Islet of Langerhans (tissue), 1 donor: ENCODE measurements at regions not wholly inside any gene's neighbourhood (a gene's known extent, or its start where the extent isn't known, plus 50 kb on each side); places are given as distances from the start of the nearest gene placed in this dataset.
"Not testable (repeated sequence)": the region's sequence is repeated elsewhere in the genome, so short reads cannot be mapped to it uniquely, and the experiment has no call there.

Experiments used
- FAIRE-seq: peaks from one replicate; lab custom pipeline; 2011; peaks lifted over from hg19 to GRCh38; lab: Jason Lieb, UNC

DNA sequence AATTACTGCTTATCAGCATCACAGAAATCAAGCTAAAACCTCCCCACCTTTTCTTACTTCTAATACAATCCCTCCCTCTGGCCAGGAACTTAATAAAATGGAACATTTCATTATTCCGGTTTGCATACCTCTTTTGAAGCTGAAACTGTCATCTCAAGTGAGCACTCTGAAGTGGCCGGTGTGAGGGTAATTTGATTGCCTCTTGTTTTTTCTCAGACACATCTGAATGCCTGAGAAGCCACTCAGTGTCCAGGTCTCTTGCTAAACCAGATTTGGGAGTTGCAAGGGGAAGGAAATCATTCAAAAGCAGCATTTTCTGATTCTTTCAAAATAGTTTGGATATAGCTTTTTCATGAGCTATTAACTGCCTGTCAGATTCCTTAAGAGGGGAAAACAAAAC lies 190.3 kb downstream of the C1D start:
- no peak for FAIRE-seq

DNA sequence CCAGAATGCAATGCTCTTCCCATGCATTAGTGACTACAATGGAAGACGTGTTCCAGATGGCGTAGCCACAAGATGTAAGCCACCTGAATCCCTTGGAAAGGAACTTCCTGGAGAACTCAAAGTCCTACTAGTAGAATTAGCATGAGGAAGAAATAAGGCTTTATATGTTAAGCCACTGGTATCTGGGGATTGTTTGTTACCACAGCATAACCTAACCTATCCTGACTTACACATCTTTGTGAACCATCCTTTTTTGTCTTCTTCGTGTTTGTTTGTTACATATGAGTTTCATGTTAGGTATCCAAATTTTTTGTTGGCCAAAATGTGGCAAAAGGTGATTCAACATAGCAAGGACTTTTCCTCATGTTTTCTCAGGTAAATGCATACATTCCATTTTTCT lies 188.9 kb downstream of the C1D start:
- FAIRE-seq, result no peak

DNA sequence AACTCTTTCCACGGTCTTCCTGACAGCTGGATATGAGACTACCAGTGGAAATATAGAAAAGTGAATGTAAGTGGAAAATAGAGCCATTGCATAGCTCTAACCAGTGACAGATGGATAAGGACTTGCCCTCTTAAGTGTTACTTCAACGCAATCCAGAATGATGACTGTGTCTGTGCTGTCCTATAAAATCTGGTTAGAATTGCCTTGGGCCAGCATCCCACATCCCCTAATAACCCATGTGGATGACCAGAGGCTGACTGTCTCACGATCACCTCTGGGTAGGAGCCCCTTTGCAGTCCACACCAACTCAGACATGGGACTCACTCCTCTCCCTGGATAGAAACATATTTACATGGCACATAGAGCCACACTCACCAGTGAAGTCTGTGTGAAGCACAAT lies 186.6 kb downstream of the C1D start:
- FAIRE-seq, result no peak

DNA sequence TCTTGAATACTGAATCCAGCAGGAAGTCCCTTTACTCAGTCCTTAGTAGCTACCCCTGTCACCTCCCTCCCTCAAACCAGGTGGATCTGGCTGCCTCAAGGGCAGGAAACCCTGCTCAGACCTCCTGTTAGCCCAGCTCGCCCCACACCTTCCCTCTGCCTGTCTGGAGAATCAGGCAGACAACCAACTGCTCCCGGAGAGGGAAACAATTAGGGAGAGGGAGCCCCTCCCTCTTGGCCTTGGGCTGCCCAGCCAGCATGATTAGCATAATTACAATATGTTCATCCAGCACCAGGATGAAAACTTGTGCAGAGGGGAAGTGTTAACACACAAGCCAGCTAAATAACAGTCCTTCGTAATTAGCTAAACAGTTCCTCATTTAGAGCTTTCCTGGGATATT lies 185.5 kb downstream of the C1D start:
- no peak for FAIRE-seq

DNA sequence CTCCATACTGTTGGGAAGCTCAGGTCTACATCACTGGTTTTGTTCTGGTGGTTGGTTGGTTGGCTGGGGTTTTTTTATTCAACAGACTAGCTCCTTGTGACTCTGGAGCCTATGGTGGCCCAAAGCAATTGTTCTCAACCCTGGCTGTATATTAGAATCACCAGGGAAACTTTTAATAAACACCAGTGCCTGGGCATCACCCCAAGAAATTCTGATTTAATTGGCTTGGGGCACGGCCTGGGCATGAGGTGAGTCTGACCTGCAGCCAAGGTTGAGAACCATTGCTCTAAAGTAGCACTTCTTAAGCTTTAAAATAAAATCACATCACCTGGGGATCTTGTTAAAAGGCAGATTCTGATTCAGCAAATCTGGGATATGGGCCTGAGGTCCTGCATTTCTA lies 184.1 kb downstream of the C1D start:
- no peak for FAIRE-seq

DNA sequence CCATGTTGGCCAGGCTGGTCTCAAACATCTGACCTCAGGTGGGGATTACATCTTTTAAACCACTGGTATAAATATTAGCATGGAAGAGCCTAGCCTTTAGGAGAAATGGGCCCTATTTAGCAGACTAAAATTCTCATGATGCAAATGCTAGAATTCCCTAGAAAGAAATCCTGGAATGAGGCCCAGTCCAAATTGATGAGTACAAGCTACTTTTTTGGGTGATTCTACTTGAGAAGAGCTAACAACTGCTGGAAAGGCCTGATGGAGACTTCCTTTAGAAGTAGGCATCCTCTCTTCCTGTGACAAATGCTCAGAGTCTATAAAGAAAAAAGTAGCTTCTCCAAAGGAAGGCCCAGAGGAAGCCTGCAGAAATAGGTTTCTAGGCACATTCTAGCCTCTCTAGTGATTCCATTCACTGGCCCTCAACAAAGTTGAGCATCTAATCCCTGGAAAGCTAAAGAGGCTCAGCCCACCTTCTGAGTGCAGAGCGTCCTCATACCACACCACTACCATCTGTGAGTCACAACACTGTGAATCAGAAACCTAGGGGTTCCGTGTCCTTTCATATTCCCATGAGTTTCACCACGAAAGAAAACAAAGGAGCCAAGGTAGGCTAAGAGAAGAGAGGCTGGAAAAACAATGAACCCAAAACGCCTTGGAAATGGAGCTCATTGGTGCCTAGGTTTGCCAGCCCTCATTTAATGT lies 183.1 kb downstream of the C1D start:
- no peak for FAIRE-seq

DNA sequence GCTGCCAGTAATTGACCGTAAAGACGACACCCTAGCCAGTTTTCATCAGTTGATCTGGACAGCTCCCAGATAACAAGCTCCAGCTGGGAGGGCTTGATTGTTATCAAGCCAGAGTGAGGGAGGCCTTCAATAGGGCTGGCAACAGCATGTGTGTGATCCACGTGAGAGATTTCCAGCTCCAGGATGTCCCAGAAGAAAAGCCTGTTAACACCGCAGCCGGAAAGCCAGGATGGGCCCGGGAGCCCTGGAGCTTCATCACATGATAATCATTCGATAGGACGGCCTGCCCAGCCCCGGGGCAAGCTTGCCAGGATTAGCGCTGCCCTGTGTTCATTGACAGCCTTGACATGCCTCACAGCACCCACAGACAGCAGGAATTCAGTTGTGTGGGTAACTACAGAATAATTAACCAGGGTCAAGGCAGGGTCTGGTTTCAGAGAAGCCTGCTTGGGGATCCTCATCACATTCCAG lies 182.5 kb downstream of the C1D start:
- FAIRE-seq, result no peak

DNA sequence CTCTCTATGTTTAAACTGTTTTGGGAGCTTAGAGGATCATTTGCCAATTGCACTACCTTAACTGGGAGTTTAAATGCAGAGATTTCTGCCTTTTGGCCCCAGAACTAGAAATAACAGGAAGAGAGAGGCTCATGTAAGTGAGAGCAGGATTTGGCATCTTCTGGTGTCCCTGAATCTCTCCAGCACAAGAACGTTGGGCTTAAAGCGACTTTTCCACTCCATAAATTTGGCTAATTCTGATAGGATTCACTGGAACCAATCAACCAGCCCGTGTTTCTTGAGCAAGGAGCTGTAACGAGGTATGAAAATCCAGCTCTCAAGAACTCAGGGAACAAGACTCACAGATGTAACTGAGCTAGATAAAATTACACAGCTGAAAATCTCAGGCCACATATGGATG lies 181.0 kb downstream of the C1D start:
- FAIRE-seq, result no peak

DNA sequence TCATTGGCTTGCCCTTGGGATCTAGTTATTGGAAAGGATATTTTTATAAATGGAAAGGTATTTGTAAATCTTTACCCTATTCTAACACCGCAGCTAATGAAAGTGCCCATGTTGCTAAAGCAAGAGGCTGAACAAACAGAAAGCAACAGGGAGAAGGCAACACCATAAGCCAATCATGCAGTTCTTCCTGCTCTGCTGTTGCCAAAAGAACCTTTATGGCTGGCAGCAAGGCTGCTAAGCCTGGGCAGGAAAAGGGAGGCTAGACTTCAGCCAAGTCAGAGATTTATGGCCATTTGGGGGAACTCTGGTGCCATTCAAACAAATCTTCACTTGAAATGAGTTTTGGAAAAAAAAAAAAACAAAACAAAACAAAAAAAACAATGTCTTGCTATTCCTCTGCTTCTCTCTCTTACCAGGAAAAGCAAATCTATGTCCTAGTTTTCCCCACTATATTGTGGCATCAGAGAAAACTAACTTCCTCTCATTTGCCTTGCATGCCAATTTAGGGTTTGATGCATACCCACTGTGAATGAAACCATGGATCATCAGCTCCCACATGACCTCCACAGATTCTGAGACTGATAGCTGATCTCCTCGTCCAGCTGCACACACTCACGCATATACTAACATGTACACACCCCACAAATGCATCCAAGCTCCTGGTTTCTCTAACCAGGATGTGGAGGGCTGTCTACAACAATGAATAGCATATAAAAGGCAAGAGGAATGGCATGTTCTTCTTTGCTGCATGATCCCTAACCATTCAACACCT lies 179.3 kb downstream of the C1D start:
- FAIRE-seq, result no peak

DNA sequence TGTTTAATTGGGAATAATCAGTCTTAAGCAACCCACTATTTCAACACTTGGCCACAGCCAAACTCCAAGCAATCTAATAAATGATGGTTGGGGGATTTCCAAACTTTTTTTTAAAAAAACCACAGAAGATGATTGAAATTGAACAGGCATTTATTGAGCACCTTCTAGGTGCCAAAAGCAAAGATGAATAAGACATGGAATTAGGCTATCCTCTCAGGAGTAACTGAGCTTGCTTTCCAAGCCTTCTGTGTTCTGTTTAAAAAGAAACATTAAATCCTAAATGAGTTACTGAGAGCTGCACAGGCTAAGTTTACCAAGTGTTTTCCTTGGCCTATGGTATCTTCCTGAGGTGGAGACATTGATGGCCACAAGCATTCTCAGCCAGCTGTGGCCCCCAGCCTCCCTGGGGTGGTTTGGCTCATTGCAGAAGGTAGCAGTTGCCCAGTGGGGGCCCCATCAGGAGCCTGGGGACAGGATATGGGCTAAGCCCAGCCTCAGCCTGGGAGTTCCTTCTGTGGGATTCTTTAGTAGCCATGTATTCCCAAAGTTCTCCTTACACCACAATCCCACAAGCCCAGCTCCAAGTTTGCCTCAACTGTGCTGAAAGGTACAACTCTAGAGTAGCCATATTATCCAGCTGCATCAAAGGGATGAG lies 174.3 kb downstream of the C1D start:
- FAIRE-seq, result no peak

DNA sequence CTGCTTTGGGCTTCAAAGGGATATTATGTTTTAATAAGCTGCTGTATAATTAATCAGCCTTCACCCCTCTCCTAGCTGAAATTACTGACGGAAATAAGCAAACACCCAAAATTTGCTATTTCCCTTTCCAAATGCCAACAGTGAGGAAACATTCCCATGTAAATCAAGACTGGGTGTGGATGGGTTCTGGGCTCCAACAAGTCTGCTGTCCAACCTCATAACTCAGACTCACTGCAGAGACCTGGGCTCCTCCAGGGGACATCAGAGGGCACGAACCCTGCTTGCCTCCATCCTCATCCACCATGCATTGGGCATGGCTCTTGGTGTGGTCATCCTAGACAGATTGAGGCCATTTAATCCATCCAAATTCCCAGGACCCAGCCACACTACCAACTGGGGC lies 173.7 kb downstream of the C1D start:
- FAIRE-seq, result no peak

DNA sequence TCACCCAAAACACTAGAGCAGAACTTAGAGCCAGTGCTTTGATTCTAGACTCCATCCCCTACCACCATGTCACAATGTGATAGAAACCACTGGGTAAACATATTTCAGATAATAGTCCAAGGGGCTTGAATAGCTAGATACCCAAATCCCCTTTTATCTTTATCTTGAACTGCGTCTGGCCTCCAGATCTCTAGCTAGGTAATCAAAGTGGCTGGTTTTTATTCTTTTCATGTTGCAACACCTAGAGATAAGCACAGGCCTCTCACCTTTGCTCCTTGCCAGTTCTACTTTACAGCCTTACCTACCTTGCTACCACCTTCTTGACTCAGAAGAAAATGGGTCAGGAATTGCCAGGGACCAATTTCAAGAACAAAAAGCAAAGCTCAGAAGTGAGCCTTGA lies 171.2 kb downstream of the C1D start:
- no peak for FAIRE-seq

DNA sequence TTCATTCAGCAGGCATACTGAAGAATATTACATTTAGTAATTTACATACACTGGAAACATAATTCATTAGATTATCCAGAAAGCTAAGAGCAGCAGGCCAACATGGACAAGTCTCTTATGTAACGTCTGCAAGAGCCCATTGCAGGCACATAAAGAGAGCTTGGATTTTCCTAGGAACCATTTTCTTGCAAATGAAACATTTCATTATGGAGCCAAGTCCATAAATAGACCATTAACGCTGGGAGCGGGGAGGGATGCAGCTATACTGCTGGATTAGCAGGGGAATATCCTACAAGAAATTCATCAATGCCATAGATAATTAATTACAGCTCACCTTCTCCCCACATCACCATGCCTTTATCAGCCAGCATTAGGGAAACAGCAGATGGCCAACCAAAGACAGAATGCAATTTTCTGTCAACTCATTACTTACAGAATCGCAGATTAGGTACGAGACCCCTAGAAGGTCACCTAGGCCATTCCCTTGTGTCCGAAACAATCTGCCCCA lies 170.4 kb downstream of the C1D start:
- FAIRE-seq, result no peak

DNA sequence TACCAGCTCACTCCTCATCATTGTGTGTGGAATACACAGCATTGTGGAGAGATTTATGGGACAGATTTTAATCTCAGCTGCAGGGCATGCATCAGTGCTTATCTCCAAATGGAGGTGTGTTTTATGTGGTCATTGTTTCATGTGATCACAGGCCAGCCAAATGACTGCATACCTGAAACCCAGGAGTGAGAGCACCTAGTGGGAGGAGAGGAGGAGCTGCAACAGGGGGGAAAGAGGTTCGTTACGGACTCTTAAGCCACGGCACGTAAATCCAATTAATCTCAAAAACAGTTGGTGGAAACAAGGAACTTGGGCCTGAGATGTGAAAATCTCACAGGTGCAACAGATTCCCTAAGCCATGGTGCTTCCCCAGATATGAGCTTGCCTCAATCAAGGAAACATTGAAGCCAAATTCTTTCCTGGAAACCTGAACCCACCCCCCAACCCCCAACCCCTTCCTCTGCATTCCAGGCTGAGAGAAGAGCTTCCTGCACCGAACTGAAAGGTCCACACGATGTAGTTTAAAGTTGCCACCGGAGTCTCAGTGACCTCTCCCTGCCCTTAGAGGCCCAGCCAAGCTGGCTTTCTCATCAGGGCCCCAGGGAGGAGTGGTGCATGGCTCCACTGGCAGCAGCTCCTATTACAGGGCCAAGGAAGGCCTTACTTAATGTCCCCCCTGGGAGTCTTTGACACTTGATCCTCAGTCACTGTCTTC lies 167.4 kb downstream of the C1D start:
- FAIRE-seq, result no peak

DNA sequence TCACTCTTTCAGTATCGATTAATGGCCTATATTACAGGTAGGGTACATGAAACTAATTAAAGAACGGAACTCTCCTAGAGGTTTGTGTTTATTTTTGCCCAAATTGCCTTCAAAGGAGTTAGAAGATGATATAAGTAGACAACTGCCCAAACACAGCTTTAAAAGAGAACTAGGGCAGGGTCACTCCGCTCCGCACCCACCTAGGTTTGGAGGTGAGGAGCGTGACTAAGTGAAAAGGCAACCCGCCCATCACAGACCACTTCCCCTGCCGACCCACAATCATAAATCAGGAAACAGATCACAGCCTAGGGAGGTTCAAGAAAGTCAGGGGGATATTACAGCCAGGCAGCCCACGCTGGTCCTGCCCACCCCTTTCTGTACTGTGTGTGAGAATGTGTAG lies 166.7 kb downstream of the C1D start:
- FAIRE-seq, result no peak

DNA sequence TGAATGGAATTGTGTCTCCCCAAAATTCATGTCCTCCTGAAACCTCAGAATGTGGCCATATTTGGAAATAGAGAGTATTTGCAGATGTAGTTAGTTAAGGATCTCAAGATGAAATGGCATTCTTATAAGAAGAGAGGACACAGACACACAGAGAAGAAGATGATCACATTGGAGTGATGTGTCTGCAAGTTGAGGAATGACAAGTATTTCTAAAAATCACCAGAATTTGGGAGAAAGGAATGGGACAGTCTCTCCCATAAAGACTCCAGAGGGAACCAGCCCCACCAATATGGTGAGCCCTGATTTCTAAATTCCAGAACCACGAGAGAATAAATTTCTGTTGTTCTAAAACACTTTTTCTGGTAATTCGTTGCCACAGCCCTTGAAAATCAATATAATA lies 166.3 kb downstream of the C1D start:
- FAIRE-seq, result no peak

DNA sequence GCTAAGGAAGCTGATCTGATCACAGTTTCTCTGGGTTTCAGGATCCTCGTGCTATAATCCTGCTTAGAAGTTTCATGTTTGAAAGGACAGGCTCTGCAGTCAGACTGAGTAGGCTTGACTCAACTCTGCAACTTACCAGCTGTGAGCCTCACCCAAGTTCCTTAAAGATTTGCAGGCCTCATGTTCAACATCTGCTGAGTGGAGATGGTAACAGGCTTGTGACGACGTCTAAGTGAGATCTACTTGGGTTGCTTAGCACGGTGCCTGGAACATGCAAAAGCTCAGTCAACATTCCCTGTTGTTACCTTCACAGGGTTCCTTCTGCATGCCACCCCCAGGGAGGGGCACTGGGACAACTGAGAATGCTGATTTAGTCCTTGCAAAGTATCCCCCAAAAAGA lies 164.2 kb downstream of the C1D start:
- FAIRE-seq, result no peak

DNA sequence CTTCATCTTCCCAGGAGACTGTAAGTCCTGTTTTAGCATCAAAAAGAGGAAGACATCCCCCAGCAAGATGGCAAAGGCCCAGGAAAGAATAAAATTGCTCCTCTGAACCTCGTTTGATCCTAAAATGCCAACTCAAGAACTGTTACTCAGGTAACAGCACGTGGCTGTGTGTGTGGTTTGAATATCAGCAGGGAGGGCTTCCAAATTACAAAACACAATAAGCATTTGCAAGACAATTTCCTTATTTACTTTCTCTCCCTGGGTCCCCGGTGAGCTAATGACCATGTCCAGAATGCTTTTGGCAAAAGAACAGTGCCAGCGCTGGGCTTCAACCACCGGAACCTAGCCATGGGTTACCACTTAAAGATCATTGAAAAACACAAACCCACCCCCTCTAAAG lies 163.6 kb downstream of the C1D start:
- peak; percentile 79 for FAIRE-seq

DNA sequence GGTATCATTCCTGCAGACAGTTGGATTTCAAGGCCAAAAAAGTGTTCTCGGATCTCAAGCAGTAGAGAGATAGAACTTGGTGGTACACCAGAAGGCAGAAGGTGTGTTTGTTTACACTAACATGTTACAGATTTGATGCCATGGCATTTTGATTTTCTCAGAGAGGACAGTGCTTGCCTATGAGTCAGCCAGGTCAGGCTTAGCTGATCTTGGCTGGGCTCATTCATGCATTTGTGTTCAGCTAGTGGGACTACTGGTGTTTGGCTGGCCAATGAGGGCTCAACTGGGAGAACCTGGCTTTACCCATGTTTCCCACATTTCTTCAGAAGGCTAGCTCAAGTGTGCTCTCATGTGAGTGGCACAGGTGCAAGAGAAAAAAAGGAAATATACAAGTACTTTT lies 162.0 kb downstream of the C1D start:
- FAIRE-seq, result no peak

DNA sequence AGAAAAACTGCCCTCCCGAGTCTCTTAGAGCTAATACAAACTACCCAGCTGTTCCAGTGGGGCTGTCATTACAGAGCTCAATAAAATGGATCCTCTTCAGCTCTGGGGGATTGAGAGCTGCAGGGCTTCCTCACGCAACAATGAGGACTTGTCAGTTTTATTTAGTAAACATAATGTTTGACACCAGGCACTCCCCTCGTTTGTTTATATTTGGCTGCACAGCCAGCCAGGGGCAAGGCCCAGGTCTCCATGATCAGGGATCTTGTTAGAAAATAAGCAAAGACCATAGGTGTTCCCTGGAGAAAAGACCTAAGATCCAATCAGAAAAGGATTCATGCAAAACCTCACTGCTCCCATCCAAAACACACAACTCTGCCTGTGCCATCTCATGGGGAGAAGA lies 158.2 kb downstream of the C1D start:
- FAIRE-seq, result no peak

DNA sequence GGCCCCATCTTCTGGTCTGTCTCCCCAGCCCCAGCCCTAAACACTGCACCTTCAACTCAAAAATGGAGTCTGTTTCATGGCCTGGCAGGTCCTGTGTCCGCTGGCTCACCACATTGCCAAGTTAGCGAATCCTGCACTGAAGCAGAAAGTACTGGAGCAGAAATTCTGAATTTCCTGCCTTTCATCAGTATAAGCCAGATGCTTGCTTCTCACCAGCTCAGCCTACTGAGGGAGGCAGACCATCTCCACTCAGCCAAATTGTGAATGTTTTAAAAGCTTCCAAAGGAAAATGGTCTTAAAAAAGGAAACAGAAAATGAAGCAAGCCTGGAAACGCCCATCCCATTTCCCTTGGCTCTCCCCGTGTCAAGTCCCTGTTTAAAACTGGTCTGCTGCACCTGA lies 157.8 kb downstream of the C1D start:
- no peak for FAIRE-seq

DNA sequence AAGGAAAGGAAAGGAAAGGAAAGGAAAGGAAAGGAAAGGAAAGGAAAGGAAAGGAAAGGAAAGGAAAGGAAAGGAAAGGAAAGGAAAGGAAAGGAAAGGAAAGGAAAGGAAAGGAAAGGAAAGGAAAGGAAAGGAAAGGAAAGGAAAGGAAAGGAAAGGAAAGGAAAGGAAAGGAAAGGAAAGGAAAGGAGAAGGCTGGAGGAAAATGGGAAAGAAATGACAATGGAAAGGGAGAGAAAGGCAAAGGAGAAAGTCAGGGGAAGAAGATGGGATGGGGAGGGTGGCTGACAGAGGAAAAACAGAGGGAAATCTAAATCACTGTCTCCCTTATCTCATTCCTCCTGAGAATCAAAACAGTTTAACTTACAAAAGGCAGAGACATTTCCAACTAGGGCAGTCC lies 156.3 kb downstream of the C1D start:
- not testable (repeated sequence) for FAIRE-seq
